ENCODE measurements at regions not wholly inside any gene's neighbourhood (a gene's known extent, or its start where the extent isn't known, plus 50 kb on each side); places are given as distances from the start of the nearest gene placed in this dataset.

GRCh38 chrX:98654565-98654964, 1755.5 kb downstream of the PCDH19 start:
- DNase-seq, result no peak
